DMS79 (cell line): ENCODE measurements at regions not wholly inside any gene's neighbourhood (a gene's known extent, or its start where the extent isn't known, plus 50 kb on each side); places are given as distances from the start of the nearest gene placed in this dataset.
"Not testable (repeated sequence)": the region's sequence is repeated elsewhere in the genome, so short reads cannot be mapped to it uniquely, and the experiment has no call there.

Experiments
- DNase-seq: peaks from one replicate; lab custom pipeline; 2025; lab: John Stamatoyannopoulos, UW

DNA sequence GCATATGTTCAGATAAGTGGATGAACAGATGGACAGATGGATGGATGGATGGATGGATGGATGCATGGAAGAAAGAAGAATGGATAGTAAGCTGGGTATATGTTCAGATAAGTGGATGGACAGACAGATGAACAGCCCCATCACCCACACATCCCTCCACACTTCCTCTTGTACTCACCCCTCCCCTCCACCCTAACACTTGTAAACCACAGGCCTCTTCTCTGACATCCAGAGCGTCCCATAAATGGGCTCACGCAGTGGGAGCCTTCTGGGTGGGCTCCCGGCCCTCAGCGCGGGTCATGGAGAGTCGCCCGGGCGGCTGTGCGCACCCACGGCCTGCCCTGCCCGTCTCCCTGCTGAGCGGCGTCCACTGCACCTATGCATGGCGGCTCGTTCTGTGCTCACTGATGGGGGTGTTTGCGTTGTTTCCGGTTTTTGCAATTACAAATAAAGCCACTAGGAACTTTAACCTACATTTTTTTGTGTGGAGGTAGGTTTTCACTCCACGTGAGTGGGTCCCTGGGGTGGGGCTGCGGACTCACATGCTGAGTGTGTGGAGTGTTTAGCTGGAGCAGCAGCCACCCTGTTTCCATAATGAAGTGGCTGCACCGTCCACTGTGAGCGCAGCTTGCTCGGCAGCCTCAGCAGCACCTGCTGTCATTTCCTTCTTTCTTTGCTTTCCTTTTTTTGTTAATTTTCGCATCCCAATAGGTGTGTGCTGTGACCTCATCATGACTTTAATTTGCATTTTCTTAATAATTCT lies 78.8 kb upstream of the SFSWAP start:
- not testable (repeated sequence) for DNase-seq

GRCh38 chr12:131632652-131633023 lies 78.3 kb upstream of the SFSWAP start:
- DNase-seq = not testable (repeated sequence)

DNA sequence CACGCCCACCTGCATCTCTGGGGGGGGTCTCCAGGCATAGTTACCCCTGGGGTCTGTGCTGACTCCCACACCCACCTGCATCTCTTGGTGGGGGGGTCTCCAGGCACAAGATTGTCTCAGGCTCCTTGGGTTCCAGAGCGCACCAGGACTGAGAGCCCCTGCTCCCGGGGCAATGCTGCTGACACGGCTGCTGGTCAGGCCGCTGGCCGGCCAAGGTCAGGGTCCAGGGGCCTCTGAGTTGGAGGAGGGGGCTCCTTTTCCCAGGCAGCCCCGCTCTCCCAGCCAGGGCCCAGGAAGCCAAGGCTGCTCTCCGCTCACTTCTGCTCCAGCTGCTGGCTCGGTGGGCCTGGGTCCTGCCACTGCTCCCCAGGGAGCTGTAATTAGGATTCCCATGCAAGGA lies 77.3 kb upstream of the SFSWAP start:
- DNase-seq = not testable (repeated sequence)

DNA sequence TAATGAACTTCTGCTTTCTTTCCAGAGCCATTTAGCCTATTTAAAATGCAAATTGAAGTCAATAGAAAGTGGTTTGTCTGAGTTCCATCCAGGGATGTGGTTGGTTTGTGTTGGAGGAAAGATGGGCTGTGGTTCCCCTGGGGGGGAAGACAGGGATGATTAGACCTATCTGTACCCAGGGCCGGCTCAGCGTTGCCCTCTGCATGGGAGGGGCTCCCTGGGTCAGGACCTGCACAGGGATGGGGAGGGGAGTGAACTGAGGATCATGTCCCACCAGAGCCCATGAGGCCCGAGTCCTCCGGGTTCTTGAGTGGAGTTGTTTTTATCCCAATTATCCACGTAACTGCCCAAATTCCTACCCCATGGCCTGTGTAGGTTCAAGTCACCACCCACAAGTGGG lies 76.9 kb upstream of the SFSWAP start:
- no peak for DNase-seq

DNA sequence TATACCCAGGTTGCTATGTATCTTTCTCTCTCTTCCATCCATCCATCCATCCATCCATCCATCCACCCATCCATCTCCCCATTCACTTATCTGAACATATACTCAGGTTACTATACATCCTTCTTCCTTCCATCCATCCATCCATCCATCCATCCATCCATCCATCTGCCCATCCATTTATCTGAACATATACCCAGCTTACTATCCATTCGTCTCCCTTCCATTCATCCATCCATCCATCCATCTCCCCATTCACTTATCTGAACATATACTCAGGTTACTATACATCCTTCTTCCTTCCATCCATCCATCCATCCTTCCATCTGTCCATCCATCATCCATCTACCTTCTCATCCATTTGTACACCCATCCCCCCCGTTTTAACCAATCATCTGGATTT lies 75.9 kb upstream of the SFSWAP start:
- not testable (repeated sequence) for DNase-seq

DNA sequence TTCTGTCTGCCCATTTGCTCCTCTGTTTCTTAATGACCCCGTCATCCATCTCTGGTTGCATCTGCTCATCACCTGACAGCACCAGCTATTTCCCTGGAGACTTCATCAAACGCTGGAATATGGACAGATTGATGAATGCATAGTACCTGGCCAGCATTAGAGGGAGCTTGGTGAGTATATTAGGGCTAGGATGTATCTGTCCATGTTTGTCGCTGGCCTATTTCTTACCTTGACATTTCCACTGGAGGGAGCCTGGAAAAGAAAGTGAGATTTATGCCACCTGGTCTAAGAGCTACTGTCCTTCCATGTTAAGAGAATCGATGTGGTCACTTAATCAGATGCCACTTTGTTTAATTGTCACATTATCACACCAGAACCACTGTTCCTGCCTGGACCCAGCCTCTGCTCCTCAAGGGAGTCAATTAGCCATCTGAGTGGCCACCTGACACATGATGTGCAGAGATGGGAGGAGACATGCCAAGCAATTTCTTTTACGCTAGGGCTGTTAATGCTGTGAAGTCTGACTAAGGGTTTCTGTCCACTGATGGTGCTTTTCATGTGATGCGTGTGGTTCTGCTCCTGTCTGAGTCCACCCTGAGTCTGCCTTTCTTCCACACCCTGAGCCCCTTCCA lies 75.3 kb upstream of the SFSWAP start:
- no peak for DNase-seq

GRCh38 chr12:131636266-131636665 lies 74.6 kb upstream of the SFSWAP start:
- no peak for DNase-seq

DNA sequence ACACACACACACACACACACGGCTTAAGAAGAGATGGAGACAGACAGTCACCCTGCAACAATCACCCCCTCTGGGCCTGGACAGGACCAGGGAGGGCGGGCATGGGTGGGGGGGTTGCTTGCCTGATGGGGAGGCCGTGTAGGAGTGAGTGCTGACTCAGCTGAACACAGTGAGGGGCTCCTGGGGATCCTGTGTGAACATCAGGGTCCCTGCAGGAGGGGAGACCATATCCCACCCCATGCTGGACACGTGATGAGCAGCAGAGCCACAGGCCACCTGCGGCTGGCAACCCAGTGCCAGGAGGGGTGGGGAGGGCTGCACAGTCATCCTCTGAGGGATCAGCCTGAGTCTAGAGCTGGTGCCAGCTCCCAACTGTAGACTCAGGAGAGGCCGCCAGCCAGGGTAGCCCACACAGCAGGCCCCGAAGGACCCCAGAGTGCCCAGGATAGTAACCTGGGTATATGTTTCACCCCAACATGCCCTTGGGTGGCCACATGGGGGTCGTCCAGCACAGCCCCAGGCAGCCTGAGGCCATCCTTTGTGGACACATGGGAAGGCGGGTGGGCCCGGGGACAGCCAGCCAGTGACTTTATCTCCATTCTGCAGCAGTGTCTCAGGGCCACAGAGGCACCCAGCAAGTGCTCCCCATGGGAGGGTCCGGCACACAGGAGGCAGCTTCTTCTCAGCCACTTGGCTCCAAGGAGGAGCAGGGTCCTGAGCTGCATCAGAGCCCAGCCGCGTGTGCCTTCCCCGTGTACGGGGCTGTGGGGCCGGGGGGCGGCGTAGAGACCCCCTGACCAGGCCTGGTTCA lies 73.7 kb upstream of the SFSWAP start:
- no peak for DNase-seq

DNA sequence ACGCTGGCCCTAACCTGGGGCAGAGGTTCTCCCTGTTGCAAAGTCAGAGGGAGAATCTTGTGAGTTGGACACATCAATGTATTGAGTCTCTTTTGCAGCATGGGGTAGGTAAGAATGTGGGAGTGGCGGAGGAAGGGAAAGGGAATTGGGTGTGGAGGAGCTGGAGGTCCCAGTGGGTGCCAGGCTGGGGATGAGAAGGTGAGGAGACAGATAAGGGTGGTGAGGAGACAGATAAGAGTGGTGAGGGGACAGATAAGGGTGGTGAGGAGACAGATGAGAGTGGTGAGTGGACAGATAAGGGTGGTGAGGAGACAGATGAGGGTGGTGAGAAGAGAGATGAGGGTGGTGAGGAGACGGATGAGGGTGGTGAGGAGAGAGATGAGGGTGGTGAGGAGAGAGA lies 72.9 kb upstream of the SFSWAP start:
- no peak for DNase-seq

DNA sequence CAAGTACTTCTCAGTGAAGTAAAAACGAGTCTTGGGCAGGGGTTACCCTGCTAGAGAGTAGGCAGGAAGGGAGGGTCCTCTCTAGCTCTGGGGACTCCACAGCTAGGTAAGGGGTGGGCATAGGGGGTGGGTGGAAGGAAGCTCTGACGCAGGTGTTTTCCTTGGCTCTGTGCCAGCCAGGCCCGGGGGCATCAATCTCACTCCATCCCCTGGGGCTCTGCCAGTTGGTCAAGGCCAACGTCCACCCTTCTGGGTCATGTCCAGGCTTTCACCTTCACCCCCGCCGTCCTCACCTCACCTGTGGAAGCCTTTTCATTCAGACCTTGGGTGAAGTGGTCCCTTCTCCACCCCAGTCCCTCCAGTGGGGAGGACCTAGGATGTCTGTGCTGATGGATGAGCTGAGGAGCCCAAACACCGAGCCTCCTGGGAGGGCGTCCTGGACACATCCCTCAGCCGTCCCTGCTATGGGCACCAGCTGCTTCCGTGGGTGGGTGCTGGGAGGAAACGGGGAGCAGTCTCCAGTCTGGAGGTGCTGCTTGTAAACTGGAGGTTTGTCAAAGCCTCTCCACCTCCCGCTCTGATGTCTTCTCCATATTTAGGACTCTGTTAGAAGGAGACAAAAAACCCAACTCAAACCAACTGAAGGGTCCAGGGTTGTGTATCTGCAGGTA lies 71.5 kb upstream of the SFSWAP start:
- DNase-seq = no peak

DNA sequence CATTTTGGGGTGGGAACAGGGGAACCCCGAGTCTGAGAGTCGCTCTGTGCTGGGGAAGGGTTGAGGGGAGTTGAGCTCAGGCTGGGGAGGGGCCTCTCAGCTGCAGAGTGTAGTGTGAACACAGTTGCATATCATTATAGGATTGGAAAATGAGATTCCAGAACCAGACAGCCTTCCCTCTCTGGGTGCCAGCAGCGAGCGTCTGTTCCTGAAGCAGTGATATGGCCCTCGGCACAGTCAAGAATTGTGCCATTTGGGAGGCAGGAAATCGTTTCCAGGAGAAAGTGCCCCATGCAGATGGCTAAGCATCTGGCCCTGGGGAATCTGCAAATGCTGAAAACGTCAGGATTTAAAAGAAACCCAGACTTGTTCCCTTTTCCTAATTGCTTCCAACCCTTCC lies 70.4 kb upstream of the SFSWAP start:
- no peak for DNase-seq

GRCh38 chr12:131641315-131641714 lies 69.6 kb upstream of the SFSWAP start:
- no peak for DNase-seq

GRCh38 chr12:131642101-131642540 lies 68.8 kb upstream of the SFSWAP start:
- no peak for DNase-seq

DNA sequence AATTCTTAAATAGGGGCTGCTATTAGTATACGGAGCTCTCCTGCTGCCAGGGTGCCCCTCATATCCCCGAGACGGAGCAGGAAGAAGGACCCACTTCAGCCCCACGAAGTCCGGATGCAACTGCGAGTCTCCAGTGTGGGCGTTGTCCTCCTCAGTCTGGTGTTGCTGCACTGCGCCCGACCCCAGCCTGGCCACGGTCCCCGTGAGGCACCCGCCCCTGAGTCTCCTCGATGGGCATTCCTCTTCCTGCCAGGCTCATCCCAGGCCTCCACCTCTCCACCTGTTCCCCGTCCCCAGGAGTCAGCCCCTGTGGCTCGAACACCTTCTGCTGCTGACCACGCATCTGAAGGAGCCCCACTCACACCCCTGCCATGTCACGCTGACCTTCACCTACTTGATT lies 68.1 kb upstream of the SFSWAP start:
- DNase-seq = no peak

- DNase-seq = no peak
Measured at GRCh38 chr12:131643631-131644452, 67.0 kb upstream of the SFSWAP start.

GRCh38 chr12:131644481-131644880 lies 66.4 kb upstream of the SFSWAP start:
- DNase-seq = no peak

- not testable (repeated sequence) for DNase-seq
Measured at GRCh38 chr12:131644917-131645316, 66.0 kb upstream of the SFSWAP start.

GRCh38 chr12:131645557-131645956 lies 65.3 kb upstream of the SFSWAP start:
- DNase-seq = not testable (repeated sequence)

DNA sequence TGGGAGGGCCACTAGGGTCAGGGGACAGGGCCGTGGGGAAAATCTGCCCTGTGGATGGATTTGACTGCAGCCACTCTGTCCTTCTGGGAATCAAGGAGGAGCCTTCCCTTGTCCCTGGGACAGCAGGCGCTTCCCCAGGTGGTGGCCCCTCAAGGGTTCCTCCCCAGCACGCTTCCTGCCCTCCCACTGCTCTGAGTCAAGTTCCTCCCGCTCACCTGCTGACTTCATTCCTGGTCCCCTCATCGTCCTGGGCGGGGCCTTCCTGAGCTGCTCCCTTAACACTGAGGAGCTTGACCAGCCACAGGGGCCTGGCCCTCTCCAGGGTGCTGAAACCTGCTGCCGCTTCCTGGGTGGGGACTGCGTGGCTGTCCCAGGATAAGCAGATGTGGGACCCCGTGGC lies 64.4 kb upstream of the SFSWAP start:
- DNase-seq = not testable (repeated sequence)

GRCh38 chr12:131647667-131648066 lies 63.2 kb upstream of the SFSWAP start:
- DNase-seq = no peak

GRCh38 chr12:131655469-131656174 lies 55.3 kb upstream of the SFSWAP start:
- not testable (repeated sequence) for DNase-seq
